Skin of body (tissue), 1 donor: ENCODE measurements at regions not wholly inside any gene's neighbourhood (a gene's known extent, or its start where the extent isn't known, plus 50 kb on each side); places are given as distances from the start of the nearest gene placed in this dataset.
"Not testable (repeated sequence)": the region's sequence is repeated elsewhere in the genome, so short reads cannot be mapped to it uniquely, and the experiment has no call there.

Experiments
- DNase-seq: peaks from one replicate; lab custom pipeline; 2025; lab: John Stamatoyannopoulos, UW

DNA sequence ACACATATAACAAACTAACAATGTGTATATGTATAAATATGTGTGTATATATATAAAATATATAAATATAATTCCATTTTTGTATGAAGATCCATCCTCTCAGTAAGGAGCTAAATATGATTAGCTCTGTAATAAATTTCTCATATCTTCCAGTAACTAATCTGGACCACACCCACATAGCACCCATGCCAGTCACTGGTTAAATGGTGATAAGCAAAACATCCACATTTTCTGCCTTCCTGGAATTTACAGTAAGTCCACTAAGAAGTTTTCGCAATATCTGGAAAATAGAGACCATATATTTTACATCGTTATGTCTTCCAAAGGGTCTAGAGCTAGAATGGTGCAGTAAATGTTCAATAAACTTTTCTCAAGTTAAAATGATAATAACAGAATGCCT is 151.5 kb upstream of the STMND1 start:
- no peak for DNase-seq

DNA sequence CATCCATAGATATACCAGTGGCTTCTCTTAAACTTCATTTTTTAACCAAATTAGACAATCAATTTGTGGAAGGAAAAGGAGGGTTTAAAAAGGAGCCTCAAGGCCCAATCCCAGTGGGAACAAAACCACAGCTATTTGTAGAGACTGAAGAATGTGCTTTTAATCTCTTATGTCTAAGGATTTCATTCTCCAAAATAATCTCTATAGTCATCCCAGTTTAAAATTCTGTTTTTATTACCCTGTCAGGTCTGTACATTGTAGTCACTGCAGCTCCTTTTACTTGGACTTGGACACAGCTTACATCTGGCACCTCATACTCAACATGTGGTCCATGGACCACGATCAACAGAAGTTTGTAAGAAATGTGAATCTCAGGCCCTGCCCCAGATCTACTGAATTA is 152.1 kb upstream of the STMND1 start:
- peak; percentile 68 for DNase-seq

DNA sequence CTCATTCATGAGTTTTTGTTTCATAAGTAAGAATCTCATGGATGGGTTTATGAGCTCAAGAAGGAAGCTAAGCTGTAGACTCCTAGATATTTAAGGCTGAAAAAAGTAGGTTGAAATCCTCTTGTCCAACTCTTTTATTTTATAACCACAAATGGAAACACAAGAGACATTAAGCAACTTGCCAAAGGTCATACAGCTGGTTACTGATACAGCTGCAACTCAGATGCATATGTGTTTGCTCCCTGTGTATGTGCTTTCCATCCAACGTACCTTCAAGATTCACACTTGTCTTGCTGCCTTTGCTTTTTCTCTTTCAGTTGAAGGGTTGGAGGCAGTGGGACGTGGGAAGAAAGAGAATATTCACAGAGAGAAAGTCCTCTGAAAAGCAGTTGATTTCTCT is 153.5 kb upstream of the STMND1 start:
- DNase-seq = peak; percentile 43

DNA sequence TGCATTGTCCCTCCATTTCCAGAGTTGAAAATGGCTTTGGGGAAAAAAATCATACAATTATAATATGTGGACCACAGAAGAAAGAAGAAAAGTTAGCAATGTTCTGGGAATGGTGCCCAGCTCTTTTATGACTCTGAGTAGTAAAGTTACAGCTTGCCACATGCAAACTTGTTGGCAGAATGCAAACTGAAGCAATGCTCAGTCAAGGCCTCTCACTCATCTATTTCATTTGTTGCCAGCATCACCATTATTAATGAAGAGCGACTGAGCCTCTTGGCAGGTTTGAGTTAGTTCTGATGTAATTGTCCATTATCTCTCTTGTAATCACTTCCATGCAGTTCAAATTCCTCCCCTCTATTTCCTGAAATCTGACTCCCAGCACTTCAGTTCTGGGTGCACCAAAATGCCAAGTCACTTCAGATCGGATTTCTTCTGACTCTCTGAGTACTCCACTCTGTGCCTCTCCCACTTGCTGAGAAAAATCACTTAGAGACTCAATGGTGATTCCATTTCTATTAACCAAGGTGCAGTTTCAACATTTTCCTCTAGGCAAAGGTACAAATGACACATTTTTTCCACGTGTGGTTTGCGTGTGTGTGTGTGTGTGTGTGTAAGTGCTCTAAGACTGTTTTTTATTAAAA is 154.4 kb upstream of the STMND1 start:
- DNase-seq = peak; percentile 99

DNA sequence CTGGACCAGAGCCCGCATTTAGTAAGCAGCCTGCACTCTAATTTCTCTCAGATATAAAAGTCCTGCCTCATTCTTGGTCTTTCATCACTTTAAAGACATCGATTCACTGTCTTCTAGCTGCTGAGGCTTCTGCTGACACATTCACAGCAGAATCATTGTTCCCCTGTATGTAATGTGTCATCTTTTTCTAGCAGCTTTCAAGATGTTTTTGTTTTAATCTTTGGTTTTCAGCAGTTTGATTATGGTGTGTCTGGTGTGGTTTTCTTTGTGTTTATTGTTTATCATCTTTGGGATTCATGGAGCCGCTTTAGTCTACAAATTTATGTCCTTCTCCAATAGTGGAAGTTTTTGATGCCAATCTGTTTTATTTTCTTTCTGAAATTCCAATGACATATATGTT is 157.3 kb upstream of the STMND1 start:
- peak; percentile 40 for DNase-seq

DNA sequence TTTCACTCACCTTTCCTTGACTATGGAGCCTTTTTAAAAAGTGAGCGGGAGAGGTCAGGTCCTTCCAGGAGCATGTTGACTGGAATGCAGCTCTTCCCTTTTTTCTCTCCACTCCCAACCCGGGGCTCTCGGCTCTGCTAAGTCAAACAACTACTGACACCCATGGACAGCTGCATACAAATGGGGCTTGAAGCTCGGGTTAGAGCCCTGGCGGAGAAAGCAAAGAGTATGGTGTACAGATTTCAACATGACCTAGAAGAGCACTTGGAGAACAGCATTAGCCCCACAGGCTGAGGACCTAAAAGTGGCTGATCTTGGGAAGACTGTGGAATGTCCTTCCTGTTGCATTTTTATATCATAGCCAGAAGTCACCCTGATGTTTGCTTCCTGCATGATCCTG is 162.0 kb upstream of the STMND1 start:
- peak; percentile 14 for DNase-seq

DNA sequence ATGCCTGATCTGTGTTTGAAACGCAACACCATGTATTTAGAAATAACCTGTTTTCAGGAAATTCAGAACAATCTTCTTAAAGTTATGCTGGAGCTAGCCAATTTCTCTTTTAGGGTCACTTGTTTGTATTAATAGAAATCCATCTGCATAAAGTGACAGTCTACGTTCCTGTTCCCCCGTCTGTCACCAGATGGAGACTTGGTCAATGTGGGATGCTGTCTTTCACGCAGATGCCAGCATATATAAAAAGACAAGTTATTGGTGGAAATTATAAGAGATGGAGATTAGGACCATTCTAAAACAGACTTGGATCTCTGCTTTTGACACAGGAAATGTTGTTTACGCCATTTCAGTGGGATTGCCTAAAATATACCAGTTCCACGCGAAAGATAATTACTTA is 162.5 kb upstream of the STMND1 start:
- no peak for DNase-seq

DNA sequence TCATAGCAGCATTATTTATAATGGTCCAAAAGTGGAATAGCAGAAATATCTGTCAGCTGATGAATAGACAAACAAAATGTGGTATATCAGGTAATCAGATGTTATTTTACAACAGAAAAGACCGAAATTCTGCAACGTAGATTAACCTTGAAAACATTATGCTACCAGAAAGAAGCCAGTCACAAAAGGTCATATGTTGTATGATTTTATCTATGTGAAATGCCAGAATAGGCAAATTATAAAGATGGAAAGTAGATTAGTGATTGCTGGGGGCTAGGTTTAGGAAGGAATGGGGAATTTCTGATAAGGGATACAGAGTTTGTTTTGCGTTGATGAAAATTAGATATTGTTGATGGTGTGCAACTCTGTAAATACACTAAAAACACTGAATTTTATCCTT is 165.0 kb upstream of the STMND1 start:
- DNase-seq = no peak

DNA sequence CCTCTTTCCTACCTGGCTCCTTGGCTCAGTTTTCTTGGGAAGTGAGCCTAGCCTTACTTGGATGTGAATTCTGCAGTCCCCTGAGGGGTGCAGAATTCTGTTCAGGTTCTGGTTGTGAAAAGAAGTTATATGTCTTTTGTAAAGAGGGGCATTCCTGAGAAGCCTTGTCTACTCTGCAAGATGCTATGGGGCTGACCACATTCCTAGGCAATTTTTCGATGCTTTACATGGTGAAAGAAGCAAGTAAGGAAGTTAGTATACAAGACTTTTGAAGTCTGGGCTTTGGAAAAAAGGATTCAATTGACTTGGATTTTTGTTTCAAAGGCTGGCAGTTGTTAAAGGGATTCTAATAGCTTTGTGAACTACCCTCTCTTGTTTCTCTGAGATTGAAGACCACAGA is 167.9 kb upstream of the STMND1 start:
- DNase-seq = no peak

DNA sequence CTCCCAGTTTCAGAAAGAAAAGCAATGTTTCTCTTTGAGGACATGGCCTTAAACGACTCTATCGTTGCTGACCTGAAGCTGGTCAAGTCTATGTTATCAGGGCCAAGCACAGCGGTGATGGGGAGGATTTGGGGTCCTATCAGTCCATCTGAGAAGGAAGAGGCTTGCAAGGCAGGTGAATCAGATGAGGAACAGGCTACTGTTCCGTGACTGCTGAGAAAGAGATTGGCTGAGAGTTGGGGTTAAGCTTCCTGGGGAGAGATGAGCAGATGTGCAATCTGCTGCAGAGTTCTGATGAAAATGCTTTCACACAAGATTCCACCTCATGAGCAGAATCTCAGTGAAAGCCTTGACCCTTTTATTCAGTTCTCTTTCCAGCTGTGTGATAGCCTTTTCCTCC is 168.3 kb upstream of the STMND1 start:
- no peak for DNase-seq

DNA sequence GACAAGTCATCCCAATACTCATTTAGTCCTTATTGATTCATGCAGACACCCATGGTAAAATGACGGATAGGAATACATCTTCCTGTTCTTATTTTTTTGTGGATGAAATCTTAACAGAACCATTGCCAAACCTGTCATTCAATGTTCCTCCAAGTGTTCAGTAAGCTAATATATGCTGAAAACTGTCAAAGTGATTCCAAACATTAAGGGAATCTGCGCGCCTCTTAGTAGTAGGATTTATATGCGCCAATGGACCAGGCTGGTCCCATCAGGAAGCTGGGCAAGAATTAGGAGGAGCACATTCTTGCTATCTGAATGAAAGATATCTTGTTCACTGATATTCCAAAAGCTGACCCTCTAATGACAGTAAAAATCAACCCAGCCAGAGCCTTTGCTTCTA is 168.9 kb upstream of the STMND1 start:
- DNase-seq = no peak

DNA sequence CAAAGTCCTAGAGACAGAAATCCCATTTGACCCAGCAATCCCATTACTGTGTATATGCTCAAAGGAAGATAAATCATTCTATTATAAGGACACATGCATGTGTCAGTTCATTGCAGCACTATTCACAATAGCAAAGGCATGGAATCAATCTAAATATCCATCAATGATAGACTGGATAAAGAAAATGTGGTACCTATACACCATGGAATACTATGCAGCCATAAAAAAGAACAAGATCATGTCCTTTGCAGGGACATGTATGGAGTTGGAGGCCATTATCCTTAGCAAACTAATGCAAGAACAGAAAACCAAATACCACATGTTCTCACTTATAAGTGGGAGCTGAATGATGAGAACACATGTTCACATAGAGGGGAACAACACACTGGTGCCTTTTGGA is 169.8 kb upstream of the ATXN1 start:
- DNase-seq = not testable (repeated sequence)

DNA sequence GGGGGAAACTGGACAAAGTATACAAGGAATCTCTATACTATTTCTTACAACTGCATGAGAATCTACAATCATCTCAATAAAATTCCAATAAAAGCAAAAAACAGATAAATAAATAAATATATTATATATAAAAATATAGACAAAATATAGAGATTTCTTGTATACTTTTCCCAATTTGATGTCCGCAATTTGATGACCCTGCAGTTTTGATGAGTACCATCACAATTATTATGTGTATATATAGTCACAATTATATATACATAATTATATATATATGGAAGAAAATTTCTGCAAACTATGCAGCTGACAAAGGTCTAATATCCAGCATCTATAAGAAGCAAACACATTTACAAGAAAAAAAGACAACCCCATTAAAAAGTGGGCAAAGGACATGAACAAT is 169.2 kb upstream of the ATXN1 start:
- no peak for DNase-seq

DNA sequence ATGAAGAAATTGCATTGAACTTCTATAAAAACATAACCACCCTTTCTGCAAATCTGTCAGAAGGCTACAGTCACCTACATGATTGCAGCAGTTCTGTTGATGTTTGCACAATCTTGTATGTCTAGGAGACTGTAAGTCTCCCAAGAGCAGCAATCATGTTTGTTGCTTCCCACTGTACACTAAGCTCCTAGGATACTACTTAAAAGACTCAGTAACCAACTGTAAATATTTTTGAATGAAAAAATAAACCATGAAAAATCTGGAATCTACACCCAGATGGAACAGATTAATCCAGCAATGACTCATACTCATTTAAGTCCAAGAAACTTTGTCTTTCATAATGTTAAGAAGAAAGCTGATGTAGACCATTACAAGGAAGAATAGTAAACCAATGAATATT is 168.5 kb upstream of the ATXN1 start:
- peak; percentile 97 for DNase-seq

DNA sequence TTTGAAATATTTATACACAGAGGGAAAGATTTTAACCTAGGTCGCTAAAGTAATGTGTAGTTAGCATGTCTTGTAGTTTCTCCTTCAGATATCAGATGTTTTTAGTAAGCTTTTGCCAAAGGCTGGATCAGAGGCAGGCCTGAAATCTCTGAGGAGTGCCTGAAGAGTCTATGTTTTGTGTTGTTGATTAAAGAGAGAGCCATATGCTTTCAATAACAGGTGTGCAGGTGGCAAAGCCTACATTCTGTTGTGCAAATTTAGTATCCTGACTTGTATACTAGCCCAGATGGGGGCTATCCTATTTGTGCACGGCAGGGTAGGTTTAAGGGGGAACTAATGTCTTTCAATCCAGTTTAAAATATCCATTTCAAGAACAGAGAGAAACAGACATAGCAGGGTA is 167.1 kb upstream of the ATXN1 start:
- DNase-seq = no peak

DNA sequence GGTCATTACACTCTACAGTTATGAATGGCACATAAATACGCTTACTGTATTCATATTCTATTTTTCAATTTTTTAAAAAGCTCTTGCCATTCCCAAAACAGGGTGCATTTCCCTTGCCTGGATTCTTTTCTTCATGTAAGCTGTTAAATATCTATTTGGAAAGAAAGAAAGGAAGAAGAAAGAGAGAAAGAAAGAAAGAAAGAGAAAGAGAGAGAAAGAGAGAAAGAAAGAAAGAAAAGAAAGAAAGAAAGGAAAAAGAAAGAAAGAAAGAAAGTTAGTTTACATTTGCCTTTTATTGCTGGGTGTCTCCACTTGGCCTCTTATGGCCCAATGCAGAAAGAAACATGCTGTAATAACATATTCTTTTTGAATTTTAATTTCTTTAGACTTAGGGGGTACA is 165.9 kb upstream of the ATXN1 start:
- no peak for DNase-seq

DNA sequence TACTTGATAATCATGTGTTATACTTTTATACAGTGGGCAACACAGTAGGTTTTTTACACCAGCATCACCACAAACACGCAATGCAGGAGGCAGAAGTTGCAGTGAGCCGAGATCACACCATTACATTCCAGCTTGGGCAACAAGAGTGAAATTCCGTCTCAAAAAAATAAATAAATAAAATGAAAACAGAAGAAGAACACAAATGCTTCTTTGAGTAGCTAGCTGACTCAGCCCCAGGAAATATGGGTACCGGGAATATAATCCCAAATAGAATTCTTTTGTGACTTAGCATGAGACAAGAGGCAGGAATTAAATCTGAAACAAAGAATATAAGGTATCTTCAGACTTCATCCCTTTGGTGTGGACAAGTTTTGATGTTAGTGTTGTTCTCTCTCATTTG is 164.2 kb upstream of the ATXN1 start:
- DNase-seq = no peak

DNA sequence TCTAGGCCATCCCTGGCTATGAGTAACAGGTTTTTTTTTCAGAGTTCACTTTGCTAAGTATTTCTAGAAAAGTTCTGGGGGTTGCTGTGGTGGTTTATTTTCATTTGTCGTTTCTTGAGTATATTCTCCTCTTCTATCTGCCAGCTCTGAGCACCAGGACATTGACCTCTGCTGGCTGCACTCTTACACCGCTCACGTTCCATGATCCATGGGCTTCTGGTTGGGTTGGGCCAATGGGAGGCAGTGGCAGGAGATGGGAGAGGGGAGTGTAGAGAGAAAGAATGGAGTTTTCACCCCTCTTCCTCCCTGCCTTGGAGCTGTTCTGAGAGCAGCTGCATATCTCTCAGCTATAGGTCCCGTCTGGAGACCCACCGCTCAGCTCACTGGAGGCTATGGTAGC is 161.0 kb upstream of the ATXN1 start:
- DNase-seq = no peak

DNA sequence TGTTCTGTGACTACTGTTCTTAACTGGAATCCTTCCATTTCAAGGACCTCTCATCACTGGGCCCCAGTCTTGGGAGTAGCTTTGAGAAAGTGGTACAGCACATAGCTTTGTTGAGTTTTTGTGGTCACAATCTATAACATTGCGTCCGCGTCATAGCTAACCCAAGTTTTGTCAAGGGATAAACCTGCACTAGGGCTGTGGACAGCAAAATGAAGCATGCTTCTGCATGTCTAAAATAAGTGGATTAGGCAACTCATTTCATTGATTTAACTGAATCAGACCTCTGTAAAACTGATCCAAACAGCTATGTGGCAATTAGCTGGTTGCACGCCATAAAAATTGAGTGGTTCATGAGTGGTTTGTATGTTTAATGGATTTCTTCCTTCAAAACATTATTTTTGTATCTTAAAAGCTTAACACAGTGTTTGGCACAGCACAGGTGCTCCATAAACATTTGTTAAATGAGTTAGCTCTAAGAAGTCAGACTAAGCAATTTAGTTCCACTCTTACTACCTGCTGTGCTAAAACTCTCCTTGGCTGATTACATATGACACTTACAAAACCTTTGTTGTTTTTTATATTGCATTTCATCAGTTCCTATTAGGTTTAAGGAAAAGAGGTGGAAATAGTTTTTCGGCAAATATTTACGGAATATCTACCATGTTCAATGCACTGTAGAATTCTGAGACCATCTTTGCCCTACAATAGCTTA is 160.3 kb upstream of the ATXN1 start:
- DNase-seq = no peak

DNA sequence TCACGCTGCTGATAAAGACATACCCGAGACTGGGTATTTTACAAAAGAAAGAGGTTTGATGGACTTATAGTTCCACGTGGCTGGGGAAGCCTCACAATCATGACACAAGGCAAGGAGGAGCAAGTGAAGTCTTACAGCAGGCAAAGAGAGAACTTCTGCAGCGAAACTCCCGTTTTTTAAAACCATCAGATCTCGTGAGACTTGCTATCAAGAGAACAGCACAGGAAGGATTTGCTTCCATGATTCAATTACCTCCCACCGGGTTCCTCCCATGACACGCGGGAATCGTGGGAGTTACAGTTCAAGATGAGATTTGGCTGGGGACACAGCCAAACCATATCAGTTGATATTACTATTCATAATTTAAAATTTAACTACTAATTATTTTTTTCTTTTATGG is 157.3 kb upstream of the ATXN1 start:
- no peak for DNase-seq

DNA sequence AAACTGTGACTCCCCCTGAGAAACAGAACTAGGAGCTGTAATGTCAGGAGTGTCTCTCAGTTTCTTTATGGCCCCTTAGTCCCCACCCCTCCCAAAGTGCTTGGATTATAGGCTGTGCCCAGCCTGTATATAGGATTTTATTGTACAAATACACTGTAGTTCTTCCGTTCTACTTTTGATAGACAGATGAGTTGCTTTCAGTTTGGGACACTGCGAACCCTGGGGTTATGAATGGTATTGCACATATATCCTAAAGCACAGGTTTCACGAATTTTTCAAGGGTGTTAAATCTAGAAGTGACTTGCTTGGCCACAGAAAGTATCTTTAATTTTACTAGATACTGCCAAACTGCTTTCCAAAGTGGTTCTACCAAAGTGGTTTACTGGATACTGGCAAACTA is 152.9 kb upstream of the ATXN1 start:
- DNase-seq = no peak

DNA sequence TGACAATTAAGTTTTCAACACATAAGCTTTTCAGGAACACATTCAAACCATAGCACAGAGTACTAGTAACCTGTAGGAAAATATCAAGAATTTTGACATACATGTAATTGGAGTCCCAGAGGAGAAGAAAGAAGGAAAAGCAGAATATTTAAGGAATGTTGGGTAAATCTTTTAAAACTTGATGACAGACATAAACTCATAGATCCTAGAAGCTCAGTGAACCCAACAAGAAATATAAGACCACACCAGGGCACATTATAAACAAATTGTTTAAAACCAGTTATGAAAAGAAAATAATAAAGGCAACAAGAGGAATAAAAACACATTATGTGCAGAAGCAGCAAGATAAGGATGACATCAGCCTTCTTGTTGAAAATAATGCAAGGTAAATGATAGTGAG is 151.5 kb upstream of the ATXN1 start:
- DNase-seq = no peak

DNA sequence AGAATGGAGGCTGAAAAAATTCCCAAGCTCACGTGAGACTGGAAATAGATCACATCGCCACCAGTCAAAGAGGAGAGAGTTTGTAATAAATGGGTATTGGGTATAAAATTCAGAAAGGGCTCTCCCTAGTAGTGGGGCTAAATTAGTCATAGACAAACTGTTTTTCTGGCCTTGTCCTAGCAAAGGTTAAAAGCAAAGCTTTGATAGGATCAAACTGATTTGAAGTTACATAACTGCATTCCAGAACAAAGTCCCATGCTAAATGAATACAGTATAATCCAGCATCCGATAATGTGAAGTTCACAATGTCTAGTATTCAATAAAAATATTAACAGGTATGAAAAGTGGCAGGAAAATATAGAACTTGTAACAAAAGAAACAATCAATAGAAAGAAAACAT is 149.8 kb upstream of the ATXN1 start:
- no peak for DNase-seq
